Esophagus mucosa (tissue), 1 donor: ENCODE measurements at regions not wholly inside any gene's neighbourhood (a gene's known extent, or its start where the extent isn't known, plus 50 kb on each side); places are given as distances from the start of the nearest gene placed in this dataset.

ENCODE experiments used
- ATAC-seq: fragments of 200-7000 bp; cut with Tn5 transposase; one replicate; pipeline ENCODE4 v1.9.1; 2020
- donor health status: DM: yes; HTN: yes; CAD: no.

GRCh38 chr6:18976091-18976490, 588.9 kb downstream of the RNF144B start:
- no peak for ATAC-seq

GRCh38 chr6:18976966-18977365, 589.8 kb downstream of the RNF144B start:
- no peak for ATAC-seq

- ATAC-seq: no peak
These were observed 591.4 kb downstream of the RNF144B start for GRCh38 chr6:18978337-18979128.

- no peak for ATAC-seq
These were observed 597.9 kb downstream of the RNF144B start for GRCh38 chr6:18985061-18985460.

- no peak for ATAC-seq
These were observed 598.8 kb downstream of the RNF144B start for GRCh38 chr6:18985996-18986395.

GRCh38 chr6:18988636-18989035, 601.5 kb downstream of the RNF144B start:
- ATAC-seq: no peak

GRCh38 chr6:18990059-18990978, 603.2 kb downstream of the RNF144B start:
- ATAC-seq: no peak

- peak; percentile 83 for ATAC-seq
These were observed 610.3 kb downstream of the RNF144B start for GRCh38 chr6:18997375-18997826.

- ATAC-seq: no peak
These were observed 615.9 kb downstream of the RNF144B start for GRCh38 chr6:19002976-19003560.

GRCh38 chr6:19004176-19004575, 617.0 kb downstream of the RNF144B start:
- no peak for ATAC-seq

GRCh38 chr6:19009769-19010168, 622.6 kb downstream of the RNF144B start:
- ATAC-seq: no peak

- ATAC-seq: no peak
These were observed 626.0 kb downstream of the RNF144B start for GRCh38 chr6:19013026-19013705.

- peak; percentile 60 for ATAC-seq
These were observed 637.6 kb downstream of the RNF144B start for GRCh38 chr6:19024737-19025136.

- ATAC-seq: no peak
These were observed 641.1 kb downstream of the RNF144B start for GRCh38 chr6:19028201-19028600.

- ATAC-seq: no peak
These were observed 645.6 kb downstream of the RNF144B start for GRCh38 chr6:19032591-19033295.

GRCh38 chr6:19033683-19034082, 646.5 kb downstream of the RNF144B start:
- ATAC-seq: no peak

- ATAC-seq: no peak
These were observed 647.8 kb downstream of the RNF144B start for GRCh38 chr6:19034986-19035385.

GRCh38 chr6:19035461-19036195, 648.5 kb downstream of the RNF144B start:
- no peak for ATAC-seq

- no peak for ATAC-seq
These were observed 649.0 kb downstream of the RNF144B start for GRCh38 chr6:19036196-19036555.

GRCh38 chr6:19037607-19038006, 650.5 kb downstream of the RNF144B start:
- no peak for ATAC-seq

- no peak for ATAC-seq
These were observed 652.1 kb downstream of the RNF144B start for GRCh38 chr6:19039287-19039686.
